ENCODE measurements at regions not wholly inside any gene's neighbourhood (a gene's known extent, or its start where the extent isn't known, plus 50 kb on each side); places are given as distances from the start of the nearest gene placed in this dataset.

DNA sequence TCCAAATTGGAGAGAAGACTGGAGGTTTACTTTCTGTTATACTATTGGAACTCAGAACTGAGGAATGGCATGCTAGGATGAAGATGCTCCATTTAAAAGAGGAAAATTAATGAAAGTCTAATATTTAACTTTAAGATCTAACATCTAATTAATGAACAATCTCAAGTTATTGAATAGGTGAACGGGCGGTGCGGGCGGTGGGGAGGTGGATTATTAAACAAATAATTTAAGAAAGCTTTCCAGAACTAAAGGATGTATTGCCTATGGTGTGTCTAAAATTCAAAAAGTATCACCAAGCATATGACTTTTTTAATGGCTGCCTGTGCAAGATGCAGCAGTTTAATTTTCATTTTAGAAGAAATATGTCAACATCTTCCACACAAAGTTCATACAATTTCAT is 1747.1 kb upstream of the SEL1L start:
- TF ChIP-seq KAT7 (CRISPR knock-in tag; IDR thresholded peaks at IDR 0.05; ENCODE audit: borderline replicate concordance) = no peak
- TF ChIP-seq TEAD4 (CRISPR knock-in tag; IDR thresholded peaks at IDR 0.05) = no peak
- TF ChIP-seq, protein P1, sequence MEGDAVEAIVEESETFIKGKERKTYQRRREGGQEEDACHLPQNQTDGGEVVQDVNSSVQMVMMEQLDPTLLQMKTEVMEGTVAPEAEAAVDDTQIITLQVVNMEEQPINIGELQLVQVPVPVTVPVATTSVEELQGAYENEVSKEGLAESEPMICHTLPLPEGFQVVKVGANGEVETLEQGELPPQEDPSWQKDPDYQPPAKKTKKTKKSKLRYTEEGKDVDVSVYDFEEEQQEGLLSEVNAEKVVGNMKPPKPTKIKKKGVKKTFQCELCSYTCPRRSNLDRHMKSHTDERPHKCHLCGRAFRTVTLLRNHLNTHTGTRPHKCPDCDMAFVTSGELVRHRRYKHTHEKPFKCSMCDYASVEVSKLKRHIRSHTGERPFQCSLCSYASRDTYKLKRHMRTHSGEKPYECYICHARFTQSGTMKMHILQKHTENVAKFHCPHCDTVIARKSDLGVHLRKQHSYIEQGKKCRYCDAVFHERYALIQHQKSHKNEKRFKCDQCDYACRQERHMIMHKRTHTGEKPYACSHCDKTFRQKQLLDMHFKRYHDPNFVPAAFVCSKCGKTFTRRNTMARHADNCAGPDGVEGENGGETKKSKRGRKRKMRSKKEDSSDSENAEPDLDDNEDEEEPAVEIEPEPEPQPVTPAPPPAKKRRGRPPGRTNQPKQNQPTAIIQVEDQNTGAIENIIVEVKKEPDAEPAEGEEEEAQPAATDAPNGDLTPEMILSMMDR (IDR thresholded peaks at IDR 0.05) = no peak
- TF ChIP-seq RORB (CRISPR knock-in tag; IDR thresholded peaks at IDR 0.05) = no peak
- no peak for TF ChIP-seq CREM (CRISPR knock-in tag; IDR thresholded peaks at IDR 0.05)
- TF ChIP-seq, protein P2, sequence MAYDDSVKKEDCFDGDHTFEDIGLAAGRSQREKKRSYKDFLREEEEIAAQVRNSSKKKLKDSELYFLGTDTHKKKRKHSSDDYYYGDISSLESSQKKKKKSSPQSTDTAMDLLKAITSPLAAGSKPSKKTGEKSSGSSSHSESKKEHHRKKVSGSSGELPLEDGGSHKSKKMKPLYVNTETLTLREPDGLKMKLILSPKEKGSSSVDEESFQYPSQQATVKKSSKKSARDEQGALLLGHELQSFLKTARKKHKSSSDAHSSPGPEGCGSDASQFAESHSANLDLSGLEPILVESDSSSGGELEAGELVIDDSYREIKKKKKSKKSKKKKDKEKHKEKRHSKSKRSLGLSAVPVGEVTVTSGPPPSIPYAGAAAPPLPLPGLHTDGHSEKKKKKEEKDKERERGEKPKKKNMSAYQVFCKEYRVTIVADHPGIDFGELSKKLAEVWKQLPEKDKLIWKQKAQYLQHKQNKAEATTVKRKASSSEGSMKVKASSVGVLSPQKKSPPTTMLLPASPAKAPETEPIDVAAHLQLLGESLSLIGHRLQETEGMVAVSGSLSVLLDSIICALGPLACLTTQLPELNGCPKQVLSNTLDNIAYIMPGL (CRISPR knock-in tag; IDR thresholded peaks at IDR 0.05) = no peak

Data from WTC11 (cell line).